WTC11 (cell line): ENCODE measurements at regions not wholly inside any gene's neighbourhood (a gene's known extent, or its start where the extent isn't known, plus 50 kb on each side); places are given as distances from the start of the nearest gene placed in this dataset.

ENCODE experiments used
- ATAC-seq: fragments of 200-7000 bp; cut with Tn5 transposase; 2 replicates; pipeline ENCODE4 v1.10.0; 2021; ENCODE audit warnings: mild to moderate bottlenecking, moderate library complexity
- CTCF ChIA-PET: fragments of 300-600 bp; sonication (Branson Sonifier 250); formaldehyde crosslinking; loops from one replicate; lab custom pipeline; 2021; ENCODE audit warnings: antibody characterized with exemption; lab: Charles Lee
- POLR2A ChIA-PET: fragments of 350-600 bp; sonication (Branson Sonifier 250); formaldehyde crosslinking; loops from one replicate; lab custom pipeline; 2021; ENCODE audit warnings: antibody characterized with exemption; lab: Charles Lee
- DNase-seq: peaks from one replicate; pipeline ENCODE4 v3.0.0; 2021; ENCODE audit warnings: low spot score
- H3K27ac Mint-ChIP-seq: 2 replicates; pipeline ENCODE4 v1.8.0; 2021; ENCODE audit warnings: mixed read lengths
- H3K27me3 Mint-ChIP-seq: 2 replicates; pipeline ENCODE4 v1.8.0; 2021; ENCODE audit warnings: low read depth, mild to moderate bottlenecking, moderate library complexity, mixed read lengths
- H3K36me3 Mint-ChIP-seq: 2 replicates; pipeline ENCODE4 v1.8.0; 2021; ENCODE audit warnings: mixed read lengths
- H3K4me1 Mint-ChIP-seq: 2 replicates; pipeline ENCODE4 v1.8.0; 2022; ENCODE audit warnings: mixed read lengths
- H3K4me3 Mint-ChIP-seq: 2 replicates; pipeline ENCODE4 v1.8.0; 2021; ENCODE audit warnings: mild to moderate bottlenecking, moderate library complexity, mixed read lengths
- H3K9me3 Mint-ChIP-seq: 2 replicates; pipeline ENCODE4 v1.8.0; 2021; ENCODE audit warnings: mixed read lengths
- E2F5 ChIP-seq: sonication (generic); formaldehyde crosslinking; IDR thresholded peaks from 2 replicates; pipeline ENCODE4 v1.8.1; 2022; ENCODE audit warnings: mild to moderate bottlenecking, moderate library complexity, missing genetic modification reagents
- ERG ChIP-seq: fragments of 250-450 bp; sonication (Bioruptor Pico); IDR thresholded peaks from 2 replicates; pipeline ENCODE4 v1.8.0; 2021; ENCODE audit warnings: mild to moderate bottlenecking
- FOXJ3 ChIP-seq: sonication (generic); formaldehyde crosslinking; IDR thresholded peaks from 2 replicates; pipeline ENCODE4 v1.9.0; 2021; ENCODE audit warnings: missing genetic modification reagents, mild to moderate bottlenecking, borderline replicate concordance
- GRHL2 ChIP-seq: fragments of 250-450 bp; sonication (Bioruptor Pico); IDR thresholded peaks from 2 replicates; pipeline ENCODE4 v1.8.0; 2022; ENCODE audit warnings: mild to moderate bottlenecking, moderate library complexity; ENCODE audit not compliant: insufficient replicate concordance, severe bottlenecking
- HMGXB4 ChIP-seq: sonication (generic); formaldehyde crosslinking; IDR thresholded peaks from 2 replicates; pipeline ENCODE4 v1.8.1; 2023; ENCODE audit warnings: mild to moderate bottlenecking, moderate library complexity, missing genetic modification reagents
- IRF1 ChIP-seq: sonication (generic); formaldehyde crosslinking; IDR thresholded peaks from 2 replicates; pipeline ENCODE4 v1.8.0; 2023; ENCODE audit warnings: missing genetic modification reagents
- KAT7 ChIP-seq: sonication (generic); formaldehyde crosslinking; IDR thresholded peaks from 2 replicates; pipeline ENCODE4 v1.8.1; 2023; ENCODE audit warnings: missing genetic modification reagents, mild to moderate bottlenecking, borderline replicate concordance
- OVOL2 ChIP-seq: fragments of 250-450 bp; sonication (Bioruptor Pico); IDR thresholded peaks from 2 replicates; pipeline ENCODE4 v1.9.0; 2021; ENCODE audit warnings: mild to moderate bottlenecking, borderline replicate concordance
- PRRX2 ChIP-seq: fragments of 250-450 bp; sonication (Bioruptor Pico); IDR thresholded peaks from 2 replicates; pipeline ENCODE4 v1.8.0; 2021; ENCODE audit warnings: mild to moderate bottlenecking
- SMAD4 ChIP-seq: sonication (generic); formaldehyde crosslinking; IDR thresholded peaks from 2 replicates; pipeline ENCODE4 v1.8.0; 2022; ENCODE audit warnings: mild to moderate bottlenecking, missing genetic modification reagents
- TEAD4 ChIP-seq: sonication (generic); formaldehyde crosslinking; IDR thresholded peaks from 2 replicates; pipeline ENCODE4 v1.8.0; 2022; ENCODE audit warnings: mild to moderate bottlenecking, missing genetic modification reagents
- ZNF138 ChIP-seq: sonication (generic); formaldehyde crosslinking; conservative IDR thresholded peaks from 2 replicates; pipeline ENCODE4 v1.8.1; 2022; ENCODE audit warnings: mild to moderate bottlenecking, moderate library complexity, missing genetic modification reagents
- ZNF219 ChIP-seq: sonication (generic); formaldehyde crosslinking; IDR thresholded peaks from 2 replicates; pipeline ENCODE4 v1.8.0; 2023; ENCODE audit warnings: missing genetic modification reagents, mild to moderate bottlenecking, borderline replicate concordance
- ZNF281 ChIP-seq: sonication (generic); formaldehyde crosslinking; IDR thresholded peaks from 2 replicates; pipeline ENCODE4 v1.8.0; 2023; ENCODE audit warnings: mild to moderate bottlenecking, missing genetic modification reagents
- ZNF317 ChIP-seq: sonication (generic); formaldehyde crosslinking; IDR thresholded peaks from 2 replicates; pipeline ENCODE4 v1.8.1; 2023; ENCODE audit warnings: low read depth, mild to moderate bottlenecking, moderate library complexity, missing genetic modification reagents, borderline replicate concordance
- ZSCAN18 ChIP-seq: fragments of 250-450 bp; sonication (Bioruptor Pico); IDR thresholded peaks from 2 replicates; pipeline ENCODE4 v2.1.2; 2022; ENCODE audit warnings: mild to moderate bottlenecking, moderate library complexity

GRCh38 chr1:34338871-34339270 is 162.2 kb downstream of the C1orf94 start:
- no peak for ATAC-seq
- POLR2A ChIA-PET: no interaction called here
- H3K4me3 Mint-ChIP-seq: no peak overlapping the region
- peaks cover 25% of the 10 kb centered on the region for H3K27me3 Mint-ChIP-seq
- H3K4me1 Mint-ChIP-seq: no peaks in the 10 kb centered on the region
- H3K27ac Mint-ChIP-seq: no peak overlapping the region
- no peaks in the 10 kb centered on the region for H3K36me3 Mint-ChIP-seq
- CTCF ChIA-PET: no interaction called here
- no peak for DNase-seq
- TF ChIP-seq OVOL2 (no peak), SMAD4 (CRISPR knock-in tag) (no peak)
- H3K9me3 Mint-ChIP-seq: no peaks in the 10 kb centered on the region

GRCh38 chr1:34341896-34342295 is 165.2 kb downstream of the C1orf94 start:
- peaks cover 36% of the 10 kb centered on the region for H3K27me3 Mint-ChIP-seq
- ChIA-PET CTCF (interaction anchor here (0.5 to 2.4 kb wide), 9 partner anchors 8 to 379 kb away, joined by 3 to 10 read pairs (median 3); no protein-coding TSS in a partner anchor), POLR2A (no interaction called here)
- H3K4me1 Mint-ChIP-seq: no peaks in the 10 kb centered on the region
- H3K27ac Mint-ChIP-seq: no peak overlapping the region
- H3K4me3 Mint-ChIP-seq: no peak overlapping the region
- H3K9me3 Mint-ChIP-seq: no peaks in the 10 kb centered on the region
- H3K36me3 Mint-ChIP-seq: no peaks in the 10 kb centered on the region
- ATAC-seq (no peak), DNase-seq (no peak)
- no peak for TF ChIP-seq ERG (CRISPR knock-in tag)
- no peak for TF ChIP-seq ZNF219 (CRISPR knock-in tag)
- no peak for TF ChIP-seq ZNF281 (CRISPR knock-in tag)
- TF ChIP-seq ZNF138 (CRISPR knock-in tag): no peak
- TF ChIP-seq ZNF317 (CRISPR knock-in tag): no peak
- TF ChIP-seq, all 79 proteins: peak for 0

- Mint-ChIP-seq H3K4me1 (no peaks in the 10 kb centered on the region), H3K4me3 (no peak overlapping the region), H3K27me3 (peaks cover 37% of the 10 kb centered on the region), H3K36me3 (no peaks in the 10 kb centered on the region)
- DNase-seq: no peak
- TF ChIP-seq HMGXB4 (no peak), ZNF281 (CRISPR knock-in tag) (no peak), ZSCAN18 (CRISPR knock-in tag) (no peak), PRRX2 (CRISPR knock-in tag) (no peak), TEAD4 (CRISPR knock-in tag) (no peak), GRHL2 (CRISPR knock-in tag) (no peak), IRF1 (CRISPR knock-in tag) (no peak), KAT7 (no peak), E2F5 (no peak), FOXJ3 (CRISPR knock-in tag) (no peak)
- TF ChIP-seq, all 79 proteins: peak for 0
- no peaks in the 10 kb centered on the region for H3K9me3 Mint-ChIP-seq
- no peak overlapping the region for H3K27ac Mint-ChIP-seq
- no peak for ATAC-seq
- POLR2A ChIA-PET: no interaction called here
- CTCF ChIA-PET: interaction anchor here (0.6 to 2.4 kb wide), 8 partner anchors 9 to 379 kb away, joined by 3 to 10 read pairs (median 4); no protein-coding TSS in a partner anchor
These were observed 165.6 kb downstream of the C1orf94 start for GRCh38 chr1:34342334-34342733.
